ENCODE measurements at regions not wholly inside any gene's neighbourhood (a gene's known extent, or its start where the extent isn't known, plus 50 kb on each side); places are given as distances from the start of the nearest gene placed in this dataset.

DNA sequence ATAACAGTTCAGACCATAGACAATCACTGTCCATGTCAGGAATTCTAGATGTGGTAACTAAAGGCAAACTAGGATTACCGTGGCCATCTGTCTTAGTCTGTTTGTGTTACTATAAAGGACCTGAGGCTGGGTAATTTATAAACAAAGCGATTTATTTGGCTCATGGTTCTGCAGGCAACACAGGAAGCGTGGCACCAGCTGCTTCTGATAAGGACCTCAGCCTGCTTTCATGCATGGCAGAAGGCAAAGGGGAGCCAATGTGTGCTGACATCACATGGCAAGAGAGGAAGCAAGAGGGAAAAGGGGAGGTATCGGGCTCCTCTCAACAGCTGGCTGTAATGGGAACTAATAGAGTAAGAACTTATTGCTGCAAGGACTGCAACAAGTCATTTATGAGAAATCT lies 376.7 kb downstream of the GPM6A start:
- DNase-seq (ENCODE audit: low spot score), result no peak
- TF ChIP-seq, protein P1, sequence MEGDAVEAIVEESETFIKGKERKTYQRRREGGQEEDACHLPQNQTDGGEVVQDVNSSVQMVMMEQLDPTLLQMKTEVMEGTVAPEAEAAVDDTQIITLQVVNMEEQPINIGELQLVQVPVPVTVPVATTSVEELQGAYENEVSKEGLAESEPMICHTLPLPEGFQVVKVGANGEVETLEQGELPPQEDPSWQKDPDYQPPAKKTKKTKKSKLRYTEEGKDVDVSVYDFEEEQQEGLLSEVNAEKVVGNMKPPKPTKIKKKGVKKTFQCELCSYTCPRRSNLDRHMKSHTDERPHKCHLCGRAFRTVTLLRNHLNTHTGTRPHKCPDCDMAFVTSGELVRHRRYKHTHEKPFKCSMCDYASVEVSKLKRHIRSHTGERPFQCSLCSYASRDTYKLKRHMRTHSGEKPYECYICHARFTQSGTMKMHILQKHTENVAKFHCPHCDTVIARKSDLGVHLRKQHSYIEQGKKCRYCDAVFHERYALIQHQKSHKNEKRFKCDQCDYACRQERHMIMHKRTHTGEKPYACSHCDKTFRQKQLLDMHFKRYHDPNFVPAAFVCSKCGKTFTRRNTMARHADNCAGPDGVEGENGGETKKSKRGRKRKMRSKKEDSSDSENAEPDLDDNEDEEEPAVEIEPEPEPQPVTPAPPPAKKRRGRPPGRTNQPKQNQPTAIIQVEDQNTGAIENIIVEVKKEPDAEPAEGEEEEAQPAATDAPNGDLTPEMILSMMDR (IDR thresholded peaks at IDR 0.05; ENCODE audit: borderline replicate concordance, control extremely low read depth, extremely low read depth, insufficient read depth, missing control alignments), result no peak
- in situ Hi-C loops (cut with MboI; ENCODE audit: low sequenced_read_pairs, unreplicated experiment), result no loop called here

DNA sequence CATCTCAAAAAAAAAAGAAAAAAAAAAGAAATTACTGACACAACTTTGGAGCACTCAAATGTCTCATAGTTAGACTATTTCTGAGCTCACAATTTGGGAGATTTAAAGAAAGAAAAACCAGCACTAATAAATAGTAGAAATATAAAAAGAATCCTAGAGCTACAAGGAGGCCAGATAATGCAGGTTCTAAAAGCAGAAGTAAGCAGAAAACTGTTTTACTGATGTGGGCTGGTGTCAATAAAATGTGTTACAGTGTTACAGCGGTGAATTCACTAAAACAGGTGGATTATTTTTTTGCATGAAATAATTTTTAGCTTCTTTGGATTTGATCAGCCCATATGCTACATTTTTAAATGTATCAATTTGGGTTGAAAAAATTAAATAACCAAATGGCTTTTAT lies 375.9 kb downstream of the GPM6A start:
- no peak for DNase-seq (ENCODE audit: low spot score)
- TF ChIP-seq, protein P1 (IDR thresholded peaks at IDR 0.05; ENCODE audit: borderline replicate concordance, control extremely low read depth, extremely low read depth, insufficient read depth, missing control alignments), result no peak
- in situ Hi-C loops (cut with MboI; ENCODE audit: low sequenced_read_pairs, unreplicated experiment), result no loop called here

DNA sequence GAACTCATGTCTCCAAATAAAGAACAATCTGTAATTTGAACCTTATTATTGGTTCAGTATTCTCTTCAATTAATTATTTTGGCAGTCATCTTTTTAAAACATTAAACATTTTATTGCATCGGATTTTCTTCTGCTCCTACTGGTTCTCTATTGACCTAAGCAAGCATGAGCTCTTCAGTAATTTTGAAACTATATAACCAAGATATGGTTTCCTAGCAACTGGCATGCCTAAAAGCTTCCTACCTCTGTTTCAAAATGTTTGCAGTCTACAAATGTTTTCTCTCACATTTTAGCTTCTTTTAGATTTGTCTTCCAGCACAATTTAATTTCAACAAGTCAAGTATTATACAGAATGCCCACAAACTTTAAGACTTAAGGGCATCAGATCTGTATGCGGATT lies 371.3 kb downstream of the GPM6A start:
- TF ChIP-seq, protein P1 (IDR thresholded peaks at IDR 0.05; ENCODE audit: borderline replicate concordance, control extremely low read depth, extremely low read depth, insufficient read depth, missing control alignments), result no peak
- no peak for DNase-seq (ENCODE audit: low spot score)
- in situ Hi-C loops (cut with MboI; ENCODE audit: low sequenced_read_pairs, unreplicated experiment), result no loop called here

DNA sequence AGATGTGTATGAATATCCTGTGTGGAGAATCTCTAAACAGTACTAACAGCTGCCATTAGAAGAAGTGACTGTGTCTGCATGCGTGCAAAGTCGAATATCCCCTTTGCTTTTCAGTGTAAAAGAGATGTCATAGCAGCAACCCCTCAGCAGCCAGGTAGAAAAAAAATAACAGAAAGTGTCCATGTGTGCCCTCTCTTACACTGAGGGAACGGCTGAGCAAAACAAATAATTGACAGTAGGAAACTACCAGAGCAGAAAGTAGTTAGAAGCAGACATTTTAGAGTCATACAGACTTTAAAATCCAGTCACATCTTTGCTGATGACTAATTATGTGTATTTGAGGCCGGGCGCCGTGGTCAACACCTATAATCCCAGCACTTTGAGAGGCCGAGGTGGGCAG lies 370.8 kb downstream of the GPM6A start:
- in situ Hi-C loops (cut with MboI; ENCODE audit: low sequenced_read_pairs, unreplicated experiment), result no loop called here

DNA sequence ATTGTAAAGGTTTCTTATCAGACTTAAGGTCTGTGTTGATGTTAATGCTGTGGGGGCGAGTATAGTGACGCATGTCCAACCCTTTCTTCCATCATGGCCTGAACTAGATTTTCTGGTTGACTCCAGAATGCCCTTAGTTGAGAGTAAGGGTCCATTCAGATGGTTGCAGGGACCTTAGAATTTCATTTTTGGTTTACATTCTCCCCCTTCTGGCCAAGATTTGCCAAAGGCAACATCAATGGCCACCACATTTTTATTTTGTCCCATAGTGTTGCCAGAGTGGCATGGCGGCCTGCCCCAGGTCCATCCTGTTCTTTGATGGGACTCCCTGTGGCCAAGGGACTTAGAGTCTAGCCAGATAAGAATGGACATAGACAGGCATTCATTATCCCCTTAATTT lies 368.5 kb downstream of the GPM6A start:
- DNase-seq (ENCODE audit: low spot score), result no peak
- TF ChIP-seq, protein P1 (IDR thresholded peaks at IDR 0.05; ENCODE audit: borderline replicate concordance, control extremely low read depth, extremely low read depth, insufficient read depth, missing control alignments), result no peak
- in situ Hi-C loops (cut with MboI; ENCODE audit: low sequenced_read_pairs, unreplicated experiment), result no loop called here

More for the DNA sequence above, 370.8 kb downstream of the GPM6A start:
- no peak for DNase-seq (ENCODE audit: low spot score)
- TF ChIP-seq, protein P1 (IDR thresholded peaks at IDR 0.05; ENCODE audit: borderline replicate concordance, control extremely low read depth, extremely low read depth, insufficient read depth, missing control alignments), result no peak

DNA sequence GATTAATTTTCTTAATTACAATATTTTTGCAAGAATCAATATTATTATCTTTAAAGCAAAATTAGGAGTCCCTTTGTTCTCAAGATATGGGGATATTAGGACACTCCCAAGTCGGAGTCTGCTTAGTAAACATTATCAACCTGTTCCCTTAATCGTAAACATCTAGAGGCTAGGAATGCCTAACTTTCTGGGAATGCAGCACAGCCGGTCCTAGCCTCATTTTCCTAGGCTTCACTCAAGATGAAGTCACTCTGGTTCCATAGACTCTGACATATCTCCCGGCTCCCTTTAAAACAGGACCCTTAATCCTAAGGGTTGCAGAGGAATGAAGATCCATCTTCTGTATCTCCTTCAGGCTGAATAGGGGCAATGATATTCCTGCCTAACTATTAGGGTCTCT lies 367.6 kb downstream of the GPM6A start:
- TF ChIP-seq, protein P1 (IDR thresholded peaks at IDR 0.05; ENCODE audit: borderline replicate concordance, control extremely low read depth, extremely low read depth, insufficient read depth, missing control alignments), result no peak
- DNase-seq (ENCODE audit: low spot score), result no peak
- in situ Hi-C loops (cut with MboI; ENCODE audit: low sequenced_read_pairs, unreplicated experiment), result no loop called here

DNA sequence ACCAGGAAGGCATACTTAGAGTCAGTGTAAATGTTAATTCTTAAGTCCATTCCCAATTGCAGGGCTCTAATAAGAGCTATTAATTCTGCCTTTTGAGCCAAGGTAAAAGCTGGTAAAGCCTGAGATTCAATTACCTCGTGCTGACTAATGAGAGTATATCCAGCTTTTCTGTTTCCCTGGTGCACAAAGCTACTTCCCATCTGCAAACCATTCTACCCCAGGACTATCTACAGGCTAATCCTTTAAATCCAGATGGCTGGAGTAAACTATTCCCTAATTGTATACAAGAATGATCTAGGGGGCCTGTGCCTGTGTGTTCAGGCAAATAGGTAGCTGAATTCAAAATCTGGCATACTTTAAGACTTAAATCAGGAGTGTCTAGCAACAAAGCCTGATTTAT lies 365.0 kb downstream of the GPM6A start:
- DNase-seq (ENCODE audit: low spot score), result no peak
- in situ Hi-C loops (cut with MboI; ENCODE audit: low sequenced_read_pairs, unreplicated experiment), result no loop called here
- TF ChIP-seq, protein P1 (IDR thresholded peaks at IDR 0.05; ENCODE audit: borderline replicate concordance, control extremely low read depth, extremely low read depth, insufficient read depth, missing control alignments), result no peak
